Gastrocnemius medialis (tissue), 4 donors: ENCODE measurements at regions not wholly inside any gene's neighbourhood (a gene's known extent, or its start where the extent isn't known, plus 50 kb on each side); places are given as distances from the start of the nearest gene placed in this dataset.

Experiments
- ATAC-seq, 2 donors: fragments of 150-250 bp; one replicate each; pipeline ENCODE4 v1.9.1; 2016
- DNase-seq, 2 donors: peaks; one replicate each; pipeline ENCODE4 v3.0.0-alpha.2; 2019
- H3K27ac ChIP-seq, 4 donors: fragments of 200-600 bp; sonication (generic); 1 replicate in 1 of 4; 2 replicates in 3 of 4; pipeline ENCODE4 v1.5.1; 2016 to 2018; ENCODE audit warnings: mild to moderate bottlenecking in 2 of 4, moderate library complexity in 1 of 4
- H3K27me3 ChIP-seq, 3 donors: fragments of 200-600 bp; sonication (generic) in 2 of 3; 1 replicate in 1 of 3; 2 replicates in 2 of 3; pipeline versions ENCODE4 v1.5.1 to v1.6.0; 2016 to 2019; ENCODE audit warnings: mild to moderate bottlenecking in 1 of 3, moderate library complexity in 1 of 3
- H3K36me3 ChIP-seq, 2 donors: fragments of 200-600 bp; sonication (generic) in 1 of 2; one replicate each; pipeline ENCODE4 v1.5.1; 2017 to 2018
- H3K4me1 ChIP-seq, 2 donors: fragments of 200-600 bp; sonication (generic) in 1 of 2; one replicate each; pipeline ENCODE4 v1.5.1; 2016 to 2017; ENCODE audit warnings: mild to moderate bottlenecking in 2 of 2
- H3K4me3 ChIP-seq, 4 donors: fragments of 200-600 bp; sonication (generic) in 3 of 4; 1 replicate in 1 of 4; 2 replicates in 3 of 4; pipeline ENCODE4 v1.5.1; 2016 to 2019; ENCODE audit warnings: mild to moderate bottlenecking in 2 of 4
- H3K9me3 ChIP-seq, 3 donors: fragments of 200-600 bp; sonication (generic) in 2 of 3; 1 replicate in 1 of 3; 2 replicates in 2 of 3; pipeline ENCODE4 v1.5.1; 2016 to 2019
- POLR2A ChIP-seq, 2 donors: fragments of 450-650 bp; IDR thresholded peaks; one replicate each; pipeline ENCODE4 v1.6.1; 2017; ENCODE audit warnings: antibody characterized with exemption in 2 of 2, mild to moderate bottlenecking in 2 of 2, moderate library complexity in 2 of 2
- in situ Hi-C, 4 donors: fragments of 200-750 bp; cut with MboI; loops; one replicate each; pipeline versions ENCODE4 v1.15.0 to v1.8.0; 2017; ENCODE audit warnings: low sequenced_read_pairs in 4 of 4
- intact Hi-C: fragments of 100-400 bp; cut with DNase I; formaldehyde crosslinking; loops from one replicate; pipeline ENCODE4 v1.15.1; 2023; ENCODE audit warnings: low total_unique reads
- TF ChIP-seq, protein P1 (sequence below), 5 experiments: fragments of 450-650 bp in 3 of 5; fragments of 200-600 bp in 2 of 5; sonication (generic) in 2 of 5; IDR thresholded peaks in 4 of 5; conservative IDR thresholded peaks in 1 of 5; 1 replicate in 4 of 5; 2 replicates in 1 of 5; pipeline ENCODE4 v1.5.1; 2016 to 2019; ENCODE audit warnings: antibody characterized with exemption in 5 of 5, mild to moderate bottlenecking in 3 of 5, moderate library complexity in 3 of 5

DNA sequence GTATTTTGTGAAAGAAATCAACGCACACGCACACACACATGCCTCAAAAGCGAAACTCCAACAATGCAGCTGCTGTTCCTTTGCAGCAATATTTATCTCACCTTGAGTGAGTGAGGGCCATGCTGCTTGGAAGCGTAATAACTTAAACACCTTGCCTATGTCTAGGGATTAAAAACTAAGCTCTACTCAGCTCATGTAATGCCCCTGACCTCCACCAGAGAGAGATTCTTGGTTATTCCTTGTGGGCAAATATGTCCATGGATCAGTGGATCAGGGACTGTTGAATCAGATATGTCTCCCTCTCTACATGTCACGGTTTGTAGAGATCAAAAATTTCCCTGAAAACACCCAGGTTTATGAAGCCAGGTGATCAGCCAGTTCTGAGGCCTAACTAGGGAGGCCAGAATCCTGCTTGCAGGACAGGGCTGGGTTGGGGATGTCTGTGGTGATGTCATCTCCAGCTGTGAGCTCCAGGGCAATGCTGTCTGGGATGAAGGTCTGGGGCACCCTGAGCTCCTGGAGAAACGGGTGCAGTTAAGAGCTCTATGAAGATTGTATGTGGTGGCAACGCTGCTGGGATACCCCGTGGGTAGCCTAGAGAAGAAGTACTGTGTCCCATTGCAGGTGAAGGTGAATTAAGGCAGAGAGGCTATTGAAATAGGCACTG, 149.4 kb downstream of the KCNJ12 start:
- peaks cover 49 to 70% of the 10 kb centered on the region in 2 donors for H3K4me1 ChIP-seq
- intact Hi-C loops = no loop called here
- in situ Hi-C loops = loop anchor here in 1 of 4 donors (25.0 kb wide), 1 partner anchor 413 kb away; no protein-coding TSS in a partner anchor
- DNase-seq (no peak), ATAC-seq (no peak)
- H3K4me3 ChIP-seq = no peak overlapping the region
- H3K36me3 ChIP-seq = no peaks in the 10 kb centered on the region
- no peak for TF ChIP-seq POLR2A (IDR thresholded peaks at IDR 0.05)
- TF ChIP-seq, protein P1, sequence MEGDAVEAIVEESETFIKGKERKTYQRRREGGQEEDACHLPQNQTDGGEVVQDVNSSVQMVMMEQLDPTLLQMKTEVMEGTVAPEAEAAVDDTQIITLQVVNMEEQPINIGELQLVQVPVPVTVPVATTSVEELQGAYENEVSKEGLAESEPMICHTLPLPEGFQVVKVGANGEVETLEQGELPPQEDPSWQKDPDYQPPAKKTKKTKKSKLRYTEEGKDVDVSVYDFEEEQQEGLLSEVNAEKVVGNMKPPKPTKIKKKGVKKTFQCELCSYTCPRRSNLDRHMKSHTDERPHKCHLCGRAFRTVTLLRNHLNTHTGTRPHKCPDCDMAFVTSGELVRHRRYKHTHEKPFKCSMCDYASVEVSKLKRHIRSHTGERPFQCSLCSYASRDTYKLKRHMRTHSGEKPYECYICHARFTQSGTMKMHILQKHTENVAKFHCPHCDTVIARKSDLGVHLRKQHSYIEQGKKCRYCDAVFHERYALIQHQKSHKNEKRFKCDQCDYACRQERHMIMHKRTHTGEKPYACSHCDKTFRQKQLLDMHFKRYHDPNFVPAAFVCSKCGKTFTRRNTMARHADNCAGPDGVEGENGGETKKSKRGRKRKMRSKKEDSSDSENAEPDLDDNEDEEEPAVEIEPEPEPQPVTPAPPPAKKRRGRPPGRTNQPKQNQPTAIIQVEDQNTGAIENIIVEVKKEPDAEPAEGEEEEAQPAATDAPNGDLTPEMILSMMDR (IDR thresholded peaks at IDR 0.05 in 4 of 5, conservative IDR thresholded peaks at IDR 0.05 in 1 of 5) = no peak
- H3K27me3 ChIP-seq = no peaks in the 10 kb centered on the region
- peak overlapping the region; percentile 4 to 85 (median 81) for H3K27ac ChIP-seq
- no peaks in the 10 kb centered on the region for H3K9me3 ChIP-seq

DNA sequence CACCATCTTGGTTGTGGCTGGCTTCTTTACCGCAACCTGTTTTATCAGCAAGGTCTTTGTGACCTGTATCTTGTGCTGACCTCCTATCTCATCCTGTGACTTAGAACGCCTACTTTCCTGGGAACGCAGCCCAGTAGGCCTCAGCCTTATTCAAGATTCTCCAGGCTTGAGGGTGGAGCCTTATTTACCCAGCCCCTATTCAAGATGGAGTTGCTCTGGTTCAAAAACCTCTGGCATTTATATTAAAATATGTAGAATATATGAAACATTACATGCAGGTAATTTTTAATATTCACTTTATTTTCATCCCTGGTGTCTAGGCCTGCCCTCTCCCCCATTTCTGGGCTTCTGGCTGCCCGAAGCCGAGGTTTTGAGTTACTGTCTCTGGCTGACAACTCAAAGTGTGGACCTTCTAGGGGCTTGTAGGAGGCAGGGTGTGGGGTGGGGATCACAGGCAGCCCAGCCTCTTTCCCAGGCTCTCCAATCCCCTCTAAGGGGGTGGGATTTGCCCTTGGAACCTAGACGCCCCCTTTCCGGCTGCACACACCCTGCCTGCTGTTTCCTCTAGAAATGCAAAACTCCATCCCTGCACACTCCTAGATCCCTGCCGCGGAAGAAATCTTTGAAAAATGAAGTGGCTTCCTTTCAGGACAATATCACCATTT, 152.0 kb downstream of the KCNJ12 start:
- intact Hi-C loops (no loop called here), in situ Hi-C loops (loop anchor here in 1 of 4 donors (25.0 kb wide), 1 partner anchor 416 kb away; no protein-coding TSS in a partner anchor)
- Histone ChIP-seq H3K36me3 (no peaks in the 10 kb centered on the region), H3K4me1 (peaks cover 49 to 70% of the 10 kb centered on the region in 2 donors), H3K27me3 (no peaks in the 10 kb centered on the region), H3K27ac (no peak overlapping the region), H3K4me3 (no peak overlapping the region), H3K9me3 (no peaks in the 10 kb centered on the region)
- DNase-seq (no peak), ATAC-seq (no peak)
- TF ChIP-seq POLR2A (IDR thresholded peaks at IDR 0.05) = no peak
- TF ChIP-seq, protein P1 (IDR thresholded peaks at IDR 0.05 in 4 of 5, conservative IDR thresholded peaks at IDR 0.05 in 1 of 5) = no peak

DNA sequence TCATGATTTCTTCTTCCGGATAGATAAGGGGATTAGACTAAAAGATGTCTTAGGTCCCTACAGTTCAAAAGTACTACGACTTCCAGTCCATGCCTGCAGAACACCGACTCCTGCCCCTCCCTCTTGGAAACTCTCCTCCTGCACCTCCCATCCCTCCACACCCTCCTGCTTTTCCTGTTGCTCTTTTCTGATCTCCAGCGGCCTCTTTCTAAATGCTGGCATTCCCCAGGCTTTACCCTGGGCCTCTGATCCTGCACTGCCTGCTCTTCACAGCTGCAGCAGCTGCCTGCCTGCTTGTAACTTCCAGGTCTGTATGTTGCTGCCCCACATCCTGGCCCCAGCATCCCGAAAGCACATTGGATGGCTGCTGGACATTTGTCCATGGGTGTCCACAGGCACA, 154.2 kb downstream of the KCNJ12 start:
- TF ChIP-seq, protein P1 (IDR thresholded peaks at IDR 0.05 in 4 of 5, conservative IDR thresholded peaks at IDR 0.05 in 1 of 5) = no peak
- no peak for TF ChIP-seq POLR2A (IDR thresholded peaks at IDR 0.05)
- H3K27me3 ChIP-seq = no peaks in the 10 kb centered on the region
- ATAC-seq (no peak), DNase-seq (no peak)
- no peak overlapping the region for H3K27ac ChIP-seq
- intact Hi-C loops = no loop called here
- no peak overlapping the region for H3K4me3 ChIP-seq
- in situ Hi-C loops = loop anchor here in 1 of 4 donors (25.0 kb wide), 1 partner anchor 418 kb away; no protein-coding TSS in a partner anchor
- H3K9me3 ChIP-seq = no peaks in the 10 kb centered on the region
- H3K4me1 ChIP-seq = peaks cover 41 to 51% of the 10 kb centered on the region in 2 donors
- H3K36me3 ChIP-seq = peaks cover 0 to 17% of the 10 kb centered on the region in 2 donors

DNA sequence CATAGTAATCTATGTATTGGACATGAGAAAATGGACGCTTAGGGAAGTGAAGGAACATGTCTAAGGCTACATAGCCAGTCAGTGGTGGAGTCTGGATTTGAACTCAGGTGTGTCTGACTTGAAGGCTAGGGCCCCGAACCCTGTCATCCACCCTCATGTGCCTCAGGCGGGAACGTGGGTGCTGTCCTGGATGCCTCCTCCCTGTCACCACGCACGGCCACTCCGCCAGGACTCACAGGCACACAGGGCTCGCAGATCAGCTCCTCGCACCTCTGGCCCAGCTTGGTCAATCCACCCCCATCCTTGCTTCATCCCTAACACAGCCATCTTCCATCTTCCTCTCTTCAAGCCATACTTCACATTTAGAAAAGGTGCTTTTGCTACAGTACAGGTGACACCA, 154.7 kb downstream of the KCNJ12 start:
- in situ Hi-C loops = loop anchor here in 1 of 4 donors (25.0 kb wide), 1 partner anchor 419 kb away; no protein-coding TSS in a partner anchor

More for the DNA sequence above, 154.7 kb downstream of the KCNJ12 start:
- TF ChIP-seq, protein P1 (IDR thresholded peaks at IDR 0.05 in 4 of 5, conservative IDR thresholded peaks at IDR 0.05 in 1 of 5) = no peak
- no peak for TF ChIP-seq POLR2A (IDR thresholded peaks at IDR 0.05)
- intact Hi-C loops = no loop called here
- no peak overlapping the region for H3K27ac ChIP-seq
- peaks cover 0 to 17% of the 10 kb centered on the region in 2 donors for H3K36me3 ChIP-seq
- peaks cover 38 to 46% of the 10 kb centered on the region in 2 donors for H3K4me1 ChIP-seq
- no peaks in the 10 kb centered on the region for H3K9me3 ChIP-seq
- no peak overlapping the region for H3K4me3 ChIP-seq
- ATAC-seq (no peak), DNase-seq (no peak)
- no peaks in the 10 kb centered on the region for H3K27me3 ChIP-seq
